Adrenal gland (tissue), 9 donors: ENCODE measurements at regions not wholly inside any gene's neighbourhood (a gene's known extent, or its start where the extent isn't known, plus 50 kb on each side); places are given as distances from the start of the nearest gene placed in this dataset.

Source experiments
- DNase-seq, 7 donors: peaks; one replicate each; pipeline ENCODE4 v3.0.0-alpha.2; 2019 to 2020
- H3K27ac ChIP-seq, 5 donors: fragments of 200-600 bp; sonication (generic) in 4 of 5; 1 replicate in 3 of 5; 2 replicates in 2 of 5; pipeline versions ENCODE4 v1.5.1 to v1.8.0; 2016 to 2020; ENCODE audit warnings: mild to moderate bottlenecking in 1 of 5
- H3K27me3 ChIP-seq: fragments of 200-600 bp; 2 replicates; pipeline ENCODE4 v1.8.0; 2021
- H3K36me3 ChIP-seq, 2 donors: fragments of 200-600 bp; replicated peaks in 1 of 2; 1 replicate in 1 of 2; 2 replicates in 1 of 2; pipeline versions ENCODE4 v1.5.1 to v1.8.0; 2018 to 2022
- H3K4me1 ChIP-seq, 2 donors: fragments of 200-600 bp; replicated peaks in 1 of 2; 1 replicate in 1 of 2; 2 replicates in 1 of 2; pipeline versions ENCODE4 v1.5.1 to v1.8.0; 2018 to 2021
- H3K4me3 ChIP-seq, 4 donors: fragments of 200-600 bp; sonication (generic) in 3 of 4; one replicate each; pipeline ENCODE4 v1.5.1; 2016 to 2018
- H3K9me3 ChIP-seq, 3 donors: fragments of 200-600 bp; sonication (generic) in 1 of 3; replicated peaks in 1 of 3; 1 replicate in 2 of 3; 2 replicates in 1 of 3; pipeline versions ENCODE4 v1.5.1 to v1.8.0; 2016 to 2021
- CTCF ChIP-seq, 6 experiments: fragments of 450-650 bp in 4 of 6; fragments of 200-600 bp in 2 of 6; sonication (generic) in 1 of 6; IDR thresholded peaks; 1 replicate in 5 of 6; 2 replicates in 1 of 6; pipeline versions ENCODE4 v1.5.1 to v1.8.0; 2016 to 2021; ENCODE audit warnings: antibody characterized with exemption in 6 of 6, mild to moderate bottlenecking in 2 of 6, moderate library complexity in 1 of 6
- POLR2A ChIP-seq, 2 donors: fragments of 450-650 bp; IDR thresholded peaks; one replicate each; pipeline ENCODE4 v1.6.1; 2017; ENCODE audit warnings: antibody characterized with exemption in 2 of 2, mild to moderate bottlenecking in 2 of 2, moderate library complexity in 1 of 2
- WGBS, 4 donors: extraction: QIAGEN DNeasy Blood & Tissue Kit in 2 of 4; methylation state at CpG; one replicate each; pipeline versions ENCODE4 v1.1.5 to v1.1.7; 2013 to 2017; 5-methylcytosine and 5-hydroxymethylcytosine counted together
- intact Hi-C, 2 donors: fragments of 100-400 bp; cut with DNase I; formaldehyde crosslinking; loops; one replicate each; pipeline versions ENCODE4 v1.14.1 to v1.15.0; 2022 to 2023
- donor health status: healthy with polysubstance abuse.
- donor health status: Bipolar disorder and iron deficiency.
- donor health status: DM: yes; HTN: yes; CAD: no.
- donor health status: DM: no; HTN: no; CAD: no.
- donor health status: DM: no; HTN: no; CAD: no.

- H3K9me3 ChIP-seq: no peaks in the 10 kb centered on the region
- H3K27me3 ChIP-seq: peaks cover 15% of the 10 kb centered on the region
- H3K4me3 ChIP-seq: no peak overlapping the region
- intact Hi-C loops: no loop called here
- no peaks in the 10 kb centered on the region for H3K4me1 ChIP-seq
- H3K27ac ChIP-seq: no peak overlapping the region
- no peaks in the 10 kb centered on the region for H3K36me3 ChIP-seq
- DNase-seq: no peak
- 41 to 61% (median 47%) methylated on average over 9 of the region's 9 CpGs for WGBS, 4 donors
- TF ChIP-seq CTCF (IDR thresholded peaks at IDR 0.05) (no peak), POLR2A (IDR thresholded peaks at IDR 0.05) (no peak)
Observed at GRCh38 chr10:117616179-117616578, 73.6 kb downstream of the EMX2 start.

- no peak overlapping the region for H3K27ac ChIP-seq
- H3K27me3 ChIP-seq: peaks cover 15% of the 10 kb centered on the region
- no peak for DNase-seq
- H3K9me3 ChIP-seq: no peaks in the 10 kb centered on the region
- H3K36me3 ChIP-seq: no peaks in the 10 kb centered on the region
- no peaks in the 10 kb centered on the region for H3K4me1 ChIP-seq
- no peak for TF ChIP-seq CTCF (IDR thresholded peaks at IDR 0.05)
- 43 to 73% (median 65%) methylated on average over 3 of the region's 3 CpGs for WGBS, 4 donors
- intact Hi-C loops: no loop called here
- H3K4me3 ChIP-seq: no peak overlapping the region
Observed at GRCh38 chr10:117617086-117617485, 74.5 kb downstream of the EMX2 start.

GRCh38 chr10:117617659-117618058, 75.1 kb downstream of the EMX2 start:
- no peaks in the 10 kb centered on the region for H3K9me3 ChIP-seq
- peak in 1 of 7 donors; percentile 33 for DNase-seq
- intact Hi-C loops: no loop called here
- H3K27me3 ChIP-seq: peaks cover 11% of the 10 kb centered on the region
- no peaks in the 10 kb centered on the region for H3K4me1 ChIP-seq
- TF ChIP-seq POLR2A (IDR thresholded peaks at IDR 0.05): no peak
- TF ChIP-seq CTCF (IDR thresholded peaks at IDR 0.05): no peak
- no peak overlapping the region for H3K27ac ChIP-seq
- H3K4me3 ChIP-seq: no peak overlapping the region
- no peaks in the 10 kb centered on the region for H3K36me3 ChIP-seq
- WGBS, 4 donors: 84 to 92% (median 87%) methylated on average over 5 of the region's 5 CpGs

GRCh38 chr10:117619223-117619622, 76.7 kb downstream of the EMX2 start:
- H3K4me1 ChIP-seq: no peaks in the 10 kb centered on the region
- H3K4me3 ChIP-seq: no peak overlapping the region
- intact Hi-C loops: no loop called here
- no peak for TF ChIP-seq POLR2A (IDR thresholded peaks at IDR 0.05)
- 60 to 64% (median 62%) methylated on average over 7 of the region's 7 CpGs for WGBS, 4 donors
- no peaks in the 10 kb centered on the region for H3K36me3 ChIP-seq
- H3K27me3 ChIP-seq: no peaks in the 10 kb centered on the region
- no peaks in the 10 kb centered on the region for H3K9me3 ChIP-seq
- no peak overlapping the region for H3K27ac ChIP-seq
- no peak for DNase-seq

GRCh38 chr10:117619707-117620405, 77.3 kb downstream of the EMX2 start:
- intact Hi-C loops: no loop called here
- H3K36me3 ChIP-seq: no peaks in the 10 kb centered on the region
- 76 to 88% (median 78%) methylated on average over 5 to 9 of the region's 9 CpGs for WGBS, 4 donors
- H3K4me1 ChIP-seq: no peaks in the 10 kb centered on the region
- H3K27me3 ChIP-seq: no peaks in the 10 kb centered on the region
- H3K4me3 ChIP-seq: no peak overlapping the region
- no peak for TF ChIP-seq CTCF (IDR thresholded peaks at IDR 0.05)
- no peak for TF ChIP-seq POLR2A (IDR thresholded peaks at IDR 0.05)
- H3K27ac ChIP-seq: no peak overlapping the region
- H3K9me3 ChIP-seq: no peaks in the 10 kb centered on the region
- DNase-seq: peak in 1 of 7 donors; percentile 9
